SK-N-SH treated with all-trans-retinoic acid at 6 μM for 48 hours (cell line): ENCODE measurements at regions not wholly inside any gene's neighbourhood (a gene's known extent, or its start where the extent isn't known, plus 50 kb on each side); places are given as distances from the start of the nearest gene placed in this dataset.

Experiments used
- ATAC-seq: fragments of 200-7000 bp; cut with Tn5 transposase; 3 replicates; pipeline ENCODE4 v1.9.1; 2020; ENCODE audit warnings: mild to moderate bottlenecking, moderate library complexity
- ARNTL ChIP-seq: fragments of 450-650 bp; formaldehyde crosslinking; IDR thresholded peaks from 2 replicates; pipeline ENCODE4 v1.5.0; 2020; ENCODE audit warnings: low read depth, mild to moderate bottlenecking, moderate library complexity, borderline replicate concordance
- BACH2 ChIP-seq: fragments of 250-450 bp; sonication (Bioruptor Pico); IDR thresholded peaks from 2 replicates; pipeline ENCODE4 v1.9.0; 2021; ENCODE audit warnings: mild to moderate bottlenecking, borderline replicate concordance
- CREB5 ChIP-seq: fragments of 250-450 bp; sonication (Bioruptor Pico); IDR thresholded peaks from 2 replicates; pipeline ENCODE4 v1.5.1; 2020; ENCODE audit warnings: low read depth, mild to moderate bottlenecking, moderate library complexity
- CSDC2 ChIP-seq: fragments of 250-450 bp; sonication (Bioruptor Pico); IDR thresholded peaks from 2 replicates; pipeline ENCODE4 v1.5.0; 2020; ENCODE audit warnings: mild to moderate bottlenecking, moderate library complexity
- CSRNP3 ChIP-seq: fragments of 250-450 bp; sonication (Bioruptor Pico); IDR thresholded peaks from 2 replicates; pipeline ENCODE4 v1.5.1; 2021; ENCODE audit warnings: mild to moderate bottlenecking, moderate library complexity
- ESRRG ChIP-seq: fragments of 250-450 bp; sonication (Bioruptor Pico); IDR thresholded peaks from 2 replicates; pipeline ENCODE4 v1.6.1; 2021; ENCODE audit warnings: mild to moderate bottlenecking
- GLIS3 ChIP-seq: fragments of 250-450 bp; sonication (Bioruptor Pico); IDR thresholded peaks from 2 replicates; pipeline ENCODE4 v1.5.0; 2020; ENCODE audit warnings: mild to moderate bottlenecking, moderate library complexity
- ISL1 ChIP-seq: fragments of 250-450 bp; sonication (Bioruptor Pico); IDR thresholded peaks from 2 replicates; pipeline ENCODE4 v2.1.2; 2022; ENCODE audit warnings: mild to moderate bottlenecking, moderate library complexity
- OSR1 ChIP-seq: fragments of 250-450 bp; sonication (Bioruptor Pico); IDR thresholded peaks from 2 replicates; pipeline ENCODE4 v1.8.0; 2022; ENCODE audit warnings: moderate library complexity, mild to moderate bottlenecking, inconsistent platforms
- PATZ1 ChIP-seq: fragments of 250-450 bp; sonication (Bioruptor Pico); IDR thresholded peaks from 2 replicates; pipeline ENCODE4 v1.8.0; 2020; ENCODE audit warnings: mild to moderate bottlenecking, moderate library complexity, borderline replicate concordance
- PPARA ChIP-seq: fragments of 250-450 bp; sonication (Bioruptor Pico); IDR thresholded peaks from 2 replicates; pipeline ENCODE4 v1.5.0; 2020; ENCODE audit warnings: mild to moderate bottlenecking, borderline replicate concordance
- RARB ChIP-seq: fragments of 250-450 bp; sonication (Bioruptor Pico); IDR thresholded peaks from 2 replicates; pipeline ENCODE4 v1.8.0; 2021; ENCODE audit warnings: mild to moderate bottlenecking, moderate library complexity
- SNAI2 ChIP-seq: fragments of 250-450 bp; sonication (Bioruptor Pico); IDR thresholded peaks from 2 replicates; pipeline ENCODE4 v1.5.0; 2020; ENCODE audit warnings: mild to moderate bottlenecking, moderate library complexity
- TCF4 ChIP-seq: fragments of 250-450 bp; sonication (Bioruptor Pico); IDR thresholded peaks from 2 replicates; pipeline ENCODE4 v1.8.0; 2021; ENCODE audit warnings: mild to moderate bottlenecking, moderate library complexity, borderline replicate concordance
- TOX ChIP-seq: fragments of 250-450 bp; sonication (Bioruptor Pico); IDR thresholded peaks from 2 replicates; pipeline ENCODE4 v1.8.0; 2021; ENCODE audit warnings: mild to moderate bottlenecking, moderate library complexity, borderline replicate concordance
- ZC3H10 ChIP-seq: fragments of 250-450 bp; sonication (Bioruptor Pico); IDR thresholded peaks from 2 replicates; pipeline ENCODE4 v1.5.1; 2021; ENCODE audit warnings: mild to moderate bottlenecking, moderate library complexity
- ZFP3 ChIP-seq: fragments of 250-450 bp; sonication (Bioruptor Pico); IDR thresholded peaks from 2 replicates; pipeline ENCODE4 v1.5.0; 2020; ENCODE audit warnings: mild to moderate bottlenecking, moderate library complexity
- ZFP30 ChIP-seq: fragments of 450-650 bp; formaldehyde crosslinking; IDR thresholded peaks from 2 replicates; pipeline ENCODE4 v1.5.0; 2022; ENCODE audit warnings: mild to moderate bottlenecking, moderate library complexity
- ZNF565 ChIP-seq: fragments of 450-650 bp; formaldehyde crosslinking; conservative IDR thresholded peaks from 2 replicates; pipeline ENCODE4 v1.5.0; 2020; ENCODE audit warnings: low read depth, mild to moderate bottlenecking, moderate library complexity
- ZNF70 ChIP-seq: fragments of 450-650 bp; formaldehyde crosslinking; IDR thresholded peaks from 2 replicates; pipeline ENCODE4 v1.5.0; 2020; ENCODE audit warnings: mild to moderate bottlenecking, moderate library complexity
- ZNF8 ChIP-seq: fragments of 450-650 bp; formaldehyde crosslinking; IDR thresholded peaks from 2 replicates; pipeline ENCODE4 v1.5.0; 2020; ENCODE audit warnings: mild to moderate bottlenecking, moderate library complexity
- TF ChIP-seq, protein P1 (sequence below): fragments of 250-450 bp; sonication (Bioruptor Pico); IDR thresholded peaks from 2 replicates; pipeline ENCODE4 v1.8.0; 2021; ENCODE audit warnings: low read depth, mild to moderate bottlenecking, moderate library complexity, borderline replicate concordance

- TF ChIP-seq ZNF70 (CRISPR knock-in tag) (no peak), SNAI2 (CRISPR knock-in tag) (no peak), ZFP30 (no peak), CSDC2 (no peak), PPARA (CRISPR knock-in tag) (no peak)
- TF ChIP-seq, protein P1, sequence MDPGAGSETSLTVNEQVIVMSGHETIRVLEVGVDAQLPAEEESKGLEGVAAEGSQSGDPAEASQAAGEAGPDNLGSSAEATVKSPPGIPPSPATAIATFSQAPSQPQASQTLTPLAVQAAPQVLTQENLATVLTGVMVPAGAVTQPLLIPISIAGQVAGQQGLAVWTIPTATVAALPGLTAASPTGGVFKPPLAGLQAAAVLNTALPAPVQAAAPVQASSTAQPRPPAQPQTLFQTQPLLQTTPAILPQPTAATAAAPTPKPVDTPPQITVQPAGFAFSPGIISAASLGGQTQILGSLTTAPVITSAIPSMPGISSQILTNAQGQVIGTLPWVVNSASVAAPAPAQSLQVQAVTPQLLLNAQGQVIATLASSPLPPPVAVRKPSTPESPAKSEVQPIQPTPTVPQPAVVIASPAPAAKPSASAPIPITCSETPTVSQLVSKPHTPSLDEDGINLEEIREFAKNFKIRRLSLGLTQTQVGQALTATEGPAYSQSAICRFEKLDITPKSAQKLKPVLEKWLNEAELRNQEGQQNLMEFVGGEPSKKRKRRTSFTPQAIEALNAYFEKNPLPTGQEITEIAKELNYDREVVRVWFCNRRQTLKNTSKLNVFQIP (CRISPR knock-in tag) = no peak
- no peak for ATAC-seq
Measured at GRCh38 chrX:98114021-98114420, 1230.3 kb downstream of the RPA4 start.

DNA sequence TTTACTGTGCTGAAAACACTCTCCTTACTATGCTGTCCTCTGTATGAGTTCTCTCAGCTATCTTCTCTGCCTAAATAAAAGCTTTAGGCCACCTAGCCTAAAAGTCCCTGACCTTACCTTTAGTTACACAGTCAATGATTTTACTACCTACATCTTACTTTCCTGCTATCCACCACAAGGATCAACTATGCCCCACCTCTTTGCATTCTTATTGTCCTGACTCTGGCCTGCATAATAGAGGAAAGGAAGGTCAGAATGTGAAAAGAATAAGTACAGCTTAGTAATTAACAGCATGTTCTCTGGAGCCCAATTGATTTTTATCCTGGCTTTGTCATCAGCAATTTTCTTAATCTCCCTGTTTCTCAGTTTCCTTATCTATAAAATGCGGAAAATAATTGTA is 1257.8 kb downstream of the RPA4 start:
- TF ChIP-seq OSR1 (CRISPR knock-in tag) (no peak), TCF4 (no peak), ZNF565 (CRISPR knock-in tag) (no peak), TOX (CRISPR knock-in tag) (no peak), ZC3H10 (CRISPR knock-in tag) (no peak), ZFP3 (no peak), ZFP30 (no peak), ZNF70 (CRISPR knock-in tag) (no peak), BACH2 (no peak), CSDC2 (no peak), SNAI2 (CRISPR knock-in tag) (no peak), CREB5 (CRISPR knock-in tag) (no peak), RARB (CRISPR knock-in tag) (no peak), GLIS3 (no peak), PPARA (CRISPR knock-in tag) (no peak), PATZ1 (CRISPR knock-in tag) (no peak), ZNF8 (no peak)
- TF ChIP-seq, protein P1 (CRISPR knock-in tag) = no peak
- no peak for ATAC-seq

DNA sequence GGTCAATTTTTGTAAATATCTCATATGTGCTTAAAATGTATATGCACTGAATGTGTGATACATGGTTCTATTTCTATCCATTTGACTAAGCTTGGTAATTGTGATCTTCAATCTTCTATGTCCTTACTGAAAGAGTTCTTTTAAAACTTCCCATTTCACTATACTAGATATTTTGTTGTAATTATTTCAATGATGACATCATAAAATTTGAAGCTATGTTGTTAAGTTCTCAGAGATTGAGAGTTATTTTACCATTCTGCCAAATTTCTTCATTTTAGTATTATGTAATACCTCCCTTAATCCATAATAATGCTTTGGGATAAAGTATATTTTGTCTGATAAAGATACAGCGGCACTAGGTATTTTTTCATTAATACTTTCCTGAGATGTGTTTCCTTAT is 1307.3 kb downstream of the RPA4 start:
- TF ChIP-seq PPARA (CRISPR knock-in tag) (no peak), OSR1 (CRISPR knock-in tag) (no peak)
- no peak for ATAC-seq

DNA sequence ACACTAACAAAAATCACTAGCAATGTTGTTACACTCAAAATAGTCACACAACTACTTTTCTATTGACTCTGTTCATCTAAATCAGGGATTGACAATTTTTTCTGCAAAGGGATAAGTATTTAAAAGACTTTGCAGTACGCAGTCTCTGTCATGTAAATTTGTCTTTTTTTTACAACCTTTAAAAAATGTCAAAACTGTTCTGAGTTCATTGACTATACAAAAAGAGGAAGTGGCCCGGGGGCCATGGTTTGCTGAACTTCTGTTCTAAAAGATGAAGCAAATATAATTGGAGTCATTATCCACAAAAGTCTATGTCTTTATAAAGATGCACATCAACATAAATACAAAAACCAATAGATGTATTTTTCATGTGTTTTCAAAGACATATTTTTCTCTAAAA is 1310.3 kb downstream of the RPA4 start:
- TF ChIP-seq SNAI2 (CRISPR knock-in tag) = no peak
- TF ChIP-seq CSRNP3 = no peak
- TF ChIP-seq ARNTL (CRISPR knock-in tag) = no peak
- no peak for TF ChIP-seq PPARA (CRISPR knock-in tag)
- no peak for TF ChIP-seq ZC3H10 (CRISPR knock-in tag)
- TF ChIP-seq ESRRG (CRISPR knock-in tag) = no peak
- no peak for TF ChIP-seq ZFP3
- no peak for TF ChIP-seq CREB5 (CRISPR knock-in tag)
- TF ChIP-seq ZNF8 = no peak
- TF ChIP-seq, protein P1 (CRISPR knock-in tag) = no peak
- TF ChIP-seq GLIS3 = no peak
- no peak for TF ChIP-seq ZNF565 (CRISPR knock-in tag)
- no peak for TF ChIP-seq TOX (CRISPR knock-in tag)
- no peak for TF ChIP-seq BACH2
- no peak for TF ChIP-seq ISL1 (CRISPR knock-in tag)
- no peak for ATAC-seq
